Central memory CD8-positive, alpha-beta T cell (primary cell): ENCODE measurements at regions not wholly inside any gene's neighbourhood (a gene's known extent, or its start where the extent isn't known, plus 50 kb on each side); places are given as distances from the start of the nearest gene placed in this dataset.

Source experiments
- ATAC-seq: fragments of 150-1000 bp; cut with Tn5 transposase; replicated peaks from 2 replicates; pipeline ENCODE4 v1.10.0; 2022; ENCODE audit warnings: mild to moderate bottlenecking, moderate FRiP score, moderate number of reproducible peaks; ENCODE audit not compliant: poor library complexity, severe bottlenecking; ENCODE audit errors: extremely low read depth
- DNase-seq, 2 donors: peaks; one replicate each; pipeline ENCODE4 v3.0.0; 2021; ENCODE audit warnings: low spot score in 2 of 2
- H3K27ac Mint-ChIP-seq: one replicate; pipeline ENCODE4 v1.8.0; 2022; ENCODE audit warnings: low read depth, mild to moderate bottlenecking, moderate library complexity, mixed read lengths
- H3K27me3 Mint-ChIP-seq: one replicate; pipeline ENCODE4 v1.8.0; 2022; ENCODE audit warnings: mixed read lengths
- H3K36me3 Mint-ChIP-seq: one replicate; pipeline ENCODE4 v1.8.0; 2022; ENCODE audit warnings: mild to moderate bottlenecking, moderate library complexity, mixed read lengths; ENCODE audit not compliant: insufficient read depth
- H3K4me1 Mint-ChIP-seq: one replicate; pipeline ENCODE4 v1.8.0; 2022; ENCODE audit warnings: mixed read lengths
- H3K4me3 Mint-ChIP-seq: one replicate; pipeline ENCODE4 v1.8.0; 2022; ENCODE audit warnings: mild to moderate bottlenecking, moderate library complexity, mixed read lengths
- H3K9me3 Mint-ChIP-seq: one replicate; pipeline ENCODE4 v1.8.0; 2022; ENCODE audit warnings: mixed read lengths

DNA sequence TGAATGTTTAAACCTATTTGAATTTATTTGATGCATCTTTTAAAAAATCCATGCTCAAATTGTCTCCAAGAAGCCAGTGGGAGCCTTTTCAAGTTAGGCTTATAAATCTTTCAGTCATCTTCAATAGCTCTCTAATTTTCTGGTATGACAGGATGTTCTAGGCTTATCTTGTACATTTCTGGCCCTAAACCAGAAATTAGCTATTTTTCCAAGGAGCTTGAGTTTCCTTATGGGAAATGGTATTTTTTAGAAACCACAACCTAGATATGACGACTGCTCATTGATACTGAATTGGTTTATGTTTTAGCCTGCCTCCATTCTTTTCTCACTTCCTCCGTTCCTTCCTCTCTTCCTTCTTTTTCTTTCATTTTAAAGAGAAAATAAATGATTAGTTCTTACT, 172.3 kb downstream of the SPRY1 start:
- Mint-ChIP-seq H3K4me1 (no peaks in the 10 kb centered on the region), H3K4me3 (no peak overlapping the region), H3K27ac (no peak overlapping the region), H3K27me3 (no peaks in the 10 kb centered on the region), H3K36me3 (no peaks in the 10 kb centered on the region), H3K9me3 (no peaks in the 10 kb centered on the region)
- DNase-seq (no peak), ATAC-seq (no peak)

DNA sequence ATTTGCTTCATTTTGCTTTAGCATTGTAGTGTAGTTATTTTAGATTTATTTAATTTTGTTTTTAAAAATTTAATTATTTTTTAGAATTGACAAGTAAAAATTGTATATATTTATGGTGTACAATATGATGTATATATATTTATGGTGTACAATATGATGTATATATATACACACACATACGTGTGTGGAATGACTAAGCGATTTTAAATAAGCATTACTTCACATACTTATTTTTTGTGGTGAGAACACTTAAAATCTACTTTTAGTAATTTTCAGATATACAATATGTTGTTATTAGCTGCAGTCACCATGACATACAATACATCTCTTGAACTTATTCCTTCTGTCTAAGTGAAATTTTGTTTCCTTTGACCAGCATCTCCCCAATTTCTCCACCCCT, 172.9 kb downstream of the SPRY1 start:
- ATAC-seq (no peak), DNase-seq (no peak)
- Mint-ChIP-seq H3K36me3 (no peaks in the 10 kb centered on the region), H3K27ac (no peak overlapping the region), H3K9me3 (no peaks in the 10 kb centered on the region), H3K4me1 (no peaks in the 10 kb centered on the region), H3K27me3 (no peaks in the 10 kb centered on the region), H3K4me3 (no peak overlapping the region)

DNA sequence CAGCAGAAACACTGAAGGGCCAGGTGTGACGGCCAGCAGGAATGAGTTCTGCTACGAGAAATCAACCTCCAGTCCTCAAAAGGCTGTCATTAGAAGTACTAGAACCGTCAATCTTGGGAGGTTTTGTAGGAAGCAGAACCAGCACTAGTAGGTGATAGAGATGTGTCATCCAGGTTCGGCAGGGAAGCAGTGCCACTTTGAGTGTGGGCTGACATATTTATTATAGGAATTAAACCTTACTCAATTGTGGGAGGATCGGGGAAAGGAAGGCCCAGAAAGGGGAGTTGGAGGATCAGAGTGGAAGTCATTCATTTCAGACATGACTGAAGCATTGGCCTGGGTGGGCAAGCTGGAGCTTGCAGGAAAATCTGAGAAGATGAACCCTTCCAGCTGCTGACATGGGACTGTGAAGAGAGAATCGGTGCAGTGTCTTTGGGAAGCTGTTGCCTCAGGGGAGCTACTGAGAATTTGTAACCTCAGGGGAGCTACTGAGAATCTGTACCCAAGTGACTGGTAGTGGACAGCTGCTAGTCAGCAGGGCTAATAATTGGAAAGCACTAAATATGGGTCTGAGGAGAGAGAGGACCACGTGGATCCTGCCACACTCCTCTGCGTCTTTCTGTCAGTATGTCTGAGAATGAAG, 177.4 kb downstream of the SPRY1 start:
- Mint-ChIP-seq H3K4me3 (no peak overlapping the region), H3K27me3 (no peaks in the 10 kb centered on the region), H3K27ac (no peak overlapping the region), H3K9me3 (no peaks in the 10 kb centered on the region), H3K36me3 (no peaks in the 10 kb centered on the region), H3K4me1 (no peaks in the 10 kb centered on the region)
- ATAC-seq = no peak
- no peak for DNase-seq

DNA sequence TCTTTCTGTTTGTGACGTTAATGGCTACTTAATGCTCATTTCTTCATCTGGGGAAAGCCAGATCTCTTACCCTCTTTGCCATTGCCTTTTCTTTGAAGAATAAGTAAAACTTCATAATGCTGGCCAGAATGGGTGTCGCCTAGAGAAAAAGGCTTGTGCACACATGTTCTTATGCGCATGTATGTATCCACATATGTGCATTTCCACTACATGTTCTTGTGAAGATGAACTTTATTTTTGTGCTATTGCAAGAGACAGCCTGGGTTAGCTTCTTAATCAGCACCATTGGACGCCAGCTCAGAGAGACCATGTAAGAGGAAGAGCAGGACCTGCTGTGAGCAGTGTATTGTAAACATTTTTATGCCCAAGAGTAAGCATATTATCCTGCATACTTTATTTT, 178.7 kb downstream of the SPRY1 start:
- DNase-seq = no peak
- Mint-ChIP-seq H3K27me3 (no peaks in the 10 kb centered on the region), H3K4me1 (no peaks in the 10 kb centered on the region), H3K36me3 (no peaks in the 10 kb centered on the region), H3K27ac (no peak overlapping the region), H3K4me3 (no peak overlapping the region), H3K9me3 (peaks cover under 1% of the 10 kb centered on the region)
- ATAC-seq = no peak

DNA sequence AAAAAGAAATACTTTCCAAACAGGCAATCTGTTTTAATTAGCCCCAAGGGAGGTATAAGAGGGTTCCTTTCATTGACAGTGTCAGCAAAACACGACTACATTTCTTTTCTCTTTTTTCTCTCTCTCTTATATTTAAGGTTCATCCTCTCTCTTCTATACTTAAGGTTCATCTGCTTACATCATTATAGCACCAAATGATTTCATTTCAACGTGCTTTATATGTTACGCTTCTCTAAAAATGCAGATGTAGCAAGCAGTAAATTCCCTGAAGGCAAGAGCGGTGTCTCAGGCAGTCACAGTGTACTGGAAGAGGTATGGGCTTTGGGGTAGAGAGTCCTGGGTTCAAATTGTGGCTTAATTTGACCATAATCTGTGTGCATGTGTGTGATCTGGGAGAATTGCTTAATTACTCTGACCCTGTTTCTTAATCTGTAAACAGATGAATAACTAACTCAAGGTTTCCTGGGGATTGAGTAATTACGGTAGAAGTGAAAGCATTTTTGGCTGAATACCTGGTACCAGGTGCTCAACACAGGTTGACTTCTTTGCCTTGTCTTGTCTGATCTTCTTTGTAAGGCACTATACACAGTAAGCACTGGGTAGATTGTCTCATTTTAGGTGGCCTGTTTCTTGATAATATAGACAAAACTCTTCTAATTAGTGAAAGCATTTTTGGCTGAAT, 180.8 kb downstream of the SPRY1 start:
- no peak overlapping the region for H3K4me3 Mint-ChIP-seq

DNA sequence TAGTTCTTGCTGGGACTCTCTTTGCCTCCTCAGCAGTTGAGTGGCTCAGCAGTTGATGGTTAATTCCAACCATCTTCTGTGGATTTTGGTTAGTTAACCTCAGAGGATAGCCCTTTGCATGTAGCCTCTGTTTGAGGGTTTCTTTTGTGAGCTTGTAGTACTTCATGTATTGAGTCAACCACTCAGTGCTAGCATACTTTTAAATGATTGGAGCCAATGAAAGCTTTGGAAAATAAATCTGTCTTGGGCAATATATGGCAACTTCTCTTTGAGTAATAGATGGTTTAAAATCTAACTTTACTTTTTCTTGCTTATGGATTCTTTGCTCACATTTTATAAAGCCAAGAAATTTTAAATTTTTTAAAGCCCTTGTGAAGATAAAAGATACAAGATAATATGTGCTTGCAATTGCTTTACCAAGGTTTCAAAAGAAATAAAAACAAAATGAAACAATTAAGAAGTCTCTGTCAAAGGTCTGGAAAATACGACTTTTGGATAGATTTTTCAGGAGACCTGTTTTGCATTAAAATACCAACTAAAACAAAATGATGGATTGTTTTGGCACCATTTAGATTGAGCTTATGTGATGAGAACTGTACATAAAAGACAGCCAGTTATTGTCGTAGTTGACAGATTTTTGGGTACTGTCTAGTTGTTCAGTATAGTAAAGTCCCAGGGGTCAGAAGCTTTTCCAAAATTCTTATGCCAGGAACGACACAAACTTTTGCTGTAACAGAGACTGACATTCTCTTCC, 181.9 kb downstream of the SPRY1 start:
- Mint-ChIP-seq H3K27ac (no peak overlapping the region), H3K4me1 (no peaks in the 10 kb centered on the region), H3K4me3 (no peak overlapping the region), H3K9me3 (peaks cover 21% of the 10 kb centered on the region), H3K27me3 (no peaks in the 10 kb centered on the region), H3K36me3 (no peaks in the 10 kb centered on the region)
- DNase-seq (no peak), ATAC-seq (no peak)

More for the DNA sequence above, 180.8 kb downstream of the SPRY1 start:
- Mint-ChIP-seq H3K9me3 (peaks cover 21% of the 10 kb centered on the region), H3K4me1 (no peaks in the 10 kb centered on the region), H3K27me3 (no peaks in the 10 kb centered on the region), H3K27ac (no peak overlapping the region), H3K36me3 (no peaks in the 10 kb centered on the region)
- ATAC-seq (no peak), DNase-seq (no peak)

DNA sequence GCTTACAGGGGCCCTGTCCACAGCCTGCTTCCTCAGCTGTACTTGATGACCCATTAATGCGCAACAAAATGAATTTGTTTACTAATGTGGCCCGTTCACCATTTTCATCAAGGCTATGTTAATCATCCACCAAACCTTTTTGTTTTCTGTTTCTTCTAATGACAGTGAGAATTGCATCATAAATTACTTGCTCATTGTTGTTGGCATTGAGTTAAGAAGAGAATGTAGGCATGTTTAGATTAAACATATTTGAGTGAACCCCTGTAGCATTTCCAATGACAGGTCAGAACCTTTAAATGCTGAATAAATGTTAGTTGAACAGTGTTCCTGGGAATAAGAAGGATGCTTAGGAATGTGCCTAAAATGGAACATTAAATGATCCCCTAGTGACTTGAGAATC, 183.4 kb downstream of the SPRY1 start:
- H3K27ac Mint-ChIP-seq = no peak overlapping the region
- peaks cover 21% of the 10 kb centered on the region for H3K9me3 Mint-ChIP-seq
- no peaks in the 10 kb centered on the region for H3K36me3 Mint-ChIP-seq
- H3K27me3 Mint-ChIP-seq = peaks cover 6% of the 10 kb centered on the region
- H3K4me3 Mint-ChIP-seq = no peak overlapping the region
- ATAC-seq = no peak
- no peaks in the 10 kb centered on the region for H3K4me1 Mint-ChIP-seq
- no peak for DNase-seq

DNA sequence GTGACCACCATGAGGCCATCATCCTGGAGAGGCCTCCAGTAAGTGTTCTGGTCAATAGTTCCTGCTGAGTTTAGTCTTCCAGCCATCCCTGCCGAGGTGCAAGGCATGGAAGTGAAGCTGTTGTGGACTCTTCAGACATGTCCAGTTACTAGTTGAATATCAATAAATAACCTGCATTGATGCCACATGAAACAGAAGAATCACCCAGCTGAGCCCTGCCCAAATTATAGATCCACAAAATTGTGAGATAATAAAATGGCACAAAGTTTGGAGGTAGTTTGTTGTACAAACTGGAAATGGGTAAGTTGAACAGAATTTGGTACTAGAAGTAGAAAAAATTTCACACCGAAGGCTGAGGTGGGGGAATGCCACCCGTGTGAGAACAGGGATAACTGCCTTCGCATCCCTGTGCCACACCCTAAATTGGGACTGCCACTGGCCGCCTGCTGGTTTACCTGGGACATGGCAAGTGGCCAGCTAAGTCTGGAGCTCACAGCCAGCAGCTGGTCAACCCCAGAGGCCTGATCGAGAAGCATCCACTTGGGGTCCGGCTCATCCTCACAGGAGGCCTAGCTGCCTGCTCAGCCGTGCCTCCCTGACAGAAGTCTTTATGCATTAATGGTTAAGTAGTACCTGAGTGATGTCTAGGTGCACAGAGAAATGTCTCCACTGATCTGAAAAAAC, 184.5 kb downstream of the SPRY1 start:
- Mint-ChIP-seq H3K36me3 (no peaks in the 10 kb centered on the region), H3K9me3 (peaks cover 21% of the 10 kb centered on the region), H3K4me1 (no peaks in the 10 kb centered on the region), H3K27ac (no peak overlapping the region), H3K27me3 (peaks cover 7% of the 10 kb centered on the region), H3K4me3 (no peak overlapping the region)
- ATAC-seq (no peak), DNase-seq (no peak)

DNA sequence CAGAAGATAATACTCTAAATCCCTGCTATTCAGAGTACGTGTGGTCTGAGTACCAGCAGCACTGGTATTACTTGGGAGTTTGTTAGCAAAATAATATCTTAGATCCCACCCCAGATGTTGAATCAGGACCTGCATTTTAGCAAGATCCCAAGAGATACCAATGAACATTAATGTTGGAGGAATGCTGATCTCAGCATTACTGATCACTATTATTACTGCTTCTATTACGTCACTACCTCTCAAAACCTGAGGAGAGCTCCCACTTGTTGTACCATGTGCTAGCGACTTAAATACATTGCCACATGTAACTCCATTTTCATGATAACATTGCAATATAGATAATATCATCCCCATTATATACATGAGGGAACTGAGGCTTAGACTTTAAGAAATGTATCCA, 185.2 kb downstream of the SPRY1 start:
- ATAC-seq (no peak), DNase-seq (no peak)
- H3K36me3 Mint-ChIP-seq = no peaks in the 10 kb centered on the region
- peaks cover 7% of the 10 kb centered on the region for H3K27me3 Mint-ChIP-seq
- H3K4me1 Mint-ChIP-seq = no peaks in the 10 kb centered on the region
- H3K4me3 Mint-ChIP-seq = no peak overlapping the region
- peaks cover 21% of the 10 kb centered on the region for H3K9me3 Mint-ChIP-seq
- H3K27ac Mint-ChIP-seq = no peak overlapping the region

DNA sequence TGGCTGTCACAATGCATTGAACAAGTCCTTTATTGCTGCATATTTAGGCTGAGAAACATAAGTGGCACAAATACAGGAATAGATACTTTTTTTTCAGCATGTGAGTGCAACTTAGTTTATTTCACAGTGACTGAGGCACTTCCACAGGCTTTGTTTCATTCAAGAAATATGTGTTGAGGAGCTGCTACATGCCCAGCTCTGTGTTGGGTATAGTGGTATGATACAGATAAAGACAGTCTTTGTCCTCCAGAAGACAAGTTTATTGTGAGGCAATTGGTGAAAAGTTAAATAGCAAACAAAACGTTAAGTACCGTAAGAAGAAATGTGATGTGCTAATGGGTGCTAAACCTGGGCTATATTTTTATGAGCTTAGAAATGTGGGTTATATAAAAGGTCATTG, 186.4 kb downstream of the SPRY1 start:
- Mint-ChIP-seq H3K27me3 (peaks cover 7% of the 10 kb centered on the region), H3K27ac (no peak overlapping the region), H3K9me3 (peaks cover 21% of the 10 kb centered on the region), H3K4me1 (no peaks in the 10 kb centered on the region), H3K36me3 (no peaks in the 10 kb centered on the region), H3K4me3 (no peak overlapping the region)
- DNase-seq (no peak), ATAC-seq (no peak)

DNA sequence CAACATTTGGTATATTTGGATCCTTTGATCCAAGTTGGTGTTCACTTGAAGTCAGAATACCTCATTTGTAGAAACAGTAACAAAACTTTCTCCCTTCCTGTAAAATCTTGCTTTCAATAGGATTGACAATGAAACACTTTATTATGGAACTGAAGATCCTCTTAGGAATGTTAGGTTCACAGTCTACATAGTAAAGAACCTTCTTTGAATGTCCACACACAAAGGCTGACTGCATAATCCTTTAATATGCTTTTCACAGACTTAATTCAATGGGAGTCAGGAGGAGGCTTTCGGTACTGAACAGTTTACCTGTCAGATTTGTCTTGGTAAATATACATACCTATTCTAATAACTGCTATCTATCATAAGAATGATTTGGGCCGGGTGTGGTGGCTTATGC, 188.5 kb downstream of the SPRY1 start:
- Mint-ChIP-seq H3K9me3 (peaks cover 21% of the 10 kb centered on the region), H3K36me3 (no peaks in the 10 kb centered on the region), H3K27ac (no peak overlapping the region), H3K4me3 (no peak overlapping the region), H3K4me1 (no peaks in the 10 kb centered on the region), H3K27me3 (peaks cover 7% of the 10 kb centered on the region)
- DNase-seq (no peak), ATAC-seq (no peak)

DNA sequence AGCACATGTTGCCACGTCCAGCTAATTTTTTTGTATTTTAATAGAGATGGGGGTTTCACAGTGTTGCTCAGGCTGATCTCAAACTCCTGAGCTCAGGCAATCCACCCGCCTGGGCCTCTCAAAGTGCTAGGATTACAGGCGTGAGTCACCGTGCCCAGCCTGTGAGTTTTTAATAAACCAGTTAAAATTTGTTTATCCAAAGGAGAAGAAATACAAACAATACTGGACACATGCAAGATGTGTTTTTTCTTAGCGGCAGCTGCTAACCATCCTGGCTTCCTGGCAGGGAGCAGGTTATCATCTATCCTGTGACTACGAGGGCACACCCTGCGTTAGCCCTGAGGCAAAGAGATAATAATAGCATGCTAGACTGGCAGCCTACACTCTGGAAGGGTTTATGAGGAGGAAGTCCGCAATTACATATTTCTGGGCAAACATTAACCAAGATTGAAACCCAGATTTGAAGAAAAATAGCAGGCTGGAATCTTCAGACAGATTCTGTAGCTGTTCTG, 191.4 kb downstream of the SPRY1 start:
- DNase-seq (no peak), ATAC-seq (no peak)
- H3K36me3 Mint-ChIP-seq = no peaks in the 10 kb centered on the region
- H3K4me1 Mint-ChIP-seq = no peaks in the 10 kb centered on the region
- H3K4me3 Mint-ChIP-seq = no peak overlapping the region
- no peaks in the 10 kb centered on the region for H3K9me3 Mint-ChIP-seq
- H3K27ac Mint-ChIP-seq = no peak overlapping the region
- peaks cover 7% of the 10 kb centered on the region for H3K27me3 Mint-ChIP-seq
